ENCODE measurements at regions not wholly inside any gene's neighbourhood (a gene's known extent, or its start where the extent isn't known, plus 50 kb on each side); places are given as distances from the start of the nearest gene placed in this dataset.

DNA sequence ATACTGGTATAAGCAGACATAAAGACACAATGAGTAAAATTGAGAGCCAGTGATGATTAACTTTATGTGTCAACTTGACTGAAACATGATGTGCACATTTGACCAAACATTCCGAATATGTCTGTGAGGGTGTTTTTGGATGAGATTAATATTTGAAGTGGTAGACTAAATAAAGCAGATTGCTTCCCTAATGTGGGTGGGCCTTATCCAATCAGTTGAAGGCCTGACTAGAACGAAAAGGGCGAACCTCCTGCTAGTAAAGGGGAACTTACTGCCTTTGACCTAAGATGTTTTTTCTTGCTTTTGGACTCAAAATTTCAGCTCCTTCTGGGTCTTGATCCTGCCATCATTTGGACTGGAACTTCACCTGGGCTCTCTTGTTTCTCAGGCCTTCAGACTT is 1387.7 kb upstream of the CDH6 start:
- no peaks in the 10 kb centered on the region for H3K4me1 ChIP-seq (ENCODE audit: control insufficient read depth, insufficient read depth, low read length)

DNA sequence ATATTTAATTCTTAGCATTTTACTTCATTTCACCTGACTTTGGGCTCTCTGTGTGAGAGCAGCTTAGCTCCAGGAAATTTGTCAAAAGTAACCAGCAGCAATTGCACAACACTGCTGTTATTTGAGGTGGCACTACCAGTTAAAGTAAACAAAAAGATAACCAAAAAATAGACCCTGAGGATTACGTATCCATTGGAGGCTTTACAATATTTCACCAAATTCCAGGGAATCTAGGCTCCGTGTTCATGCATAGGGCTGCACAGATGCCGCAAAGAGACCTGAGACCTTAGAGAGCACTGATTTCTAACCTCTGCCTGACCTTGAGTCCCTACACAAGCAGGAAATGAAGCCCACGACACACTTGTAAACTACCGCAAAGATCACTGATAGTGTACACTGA is 1392.7 kb upstream of the CDH6 start:
- Histone ChIP-seq H3K9me3 (ENCODE audit: control insufficient read depth, insufficient read depth, low read length) (no peaks in the 10 kb centered on the region), H3K27me3 (ENCODE audit: control insufficient read depth, insufficient read depth, low read length) (no peaks in the 10 kb centered on the region), H3K9ac (ENCODE audit: low read depth, low read length) (no peak overlapping the region), H3K4me3 (ENCODE audit: low read depth, low read length) (no peak overlapping the region), H3K36me3 (ENCODE audit: control insufficient read depth, insufficient read depth, low read length) (no peaks in the 10 kb centered on the region), H3K4me1 (ENCODE audit: control insufficient read depth, insufficient read depth, low read length) (no peaks in the 10 kb centered on the region)

More for the DNA sequence above, 1387.7 kb upstream of the CDH6 start:
- Histone ChIP-seq H3K9me3 (ENCODE audit: control insufficient read depth, insufficient read depth, low read length) (no peaks in the 10 kb centered on the region), H3K4me3 (ENCODE audit: low read depth, low read length) (no peak overlapping the region), H3K9ac (ENCODE audit: low read depth, low read length) (no peak overlapping the region), H3K36me3 (ENCODE audit: control insufficient read depth, insufficient read depth, low read length) (no peaks in the 10 kb centered on the region), H3K27me3 (ENCODE audit: control insufficient read depth, insufficient read depth, low read length) (no peaks in the 10 kb centered on the region)

DNA sequence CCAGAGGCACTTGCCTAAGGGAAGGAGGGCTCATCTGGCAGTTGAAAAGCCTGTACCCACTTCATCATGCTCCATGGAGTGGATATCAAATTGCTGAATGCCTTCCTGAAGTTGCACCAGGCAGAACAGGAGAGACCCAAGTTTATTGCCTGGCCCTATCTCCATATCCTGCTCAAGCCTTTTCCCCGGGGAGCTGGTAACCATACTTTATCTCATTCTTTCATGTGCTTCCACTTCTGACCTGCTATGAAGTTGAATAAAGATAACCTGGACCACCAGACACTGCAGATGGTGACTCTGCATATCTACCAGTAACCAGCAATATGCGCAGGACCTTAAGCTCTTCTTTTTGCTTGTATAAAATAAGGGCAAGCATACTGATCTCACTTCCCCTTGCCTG is 1397.5 kb upstream of the CDH6 start:
- H3K4me3 ChIP-seq (ENCODE audit: low read depth, low read length), result no peak overlapping the region
- H3K36me3 ChIP-seq (ENCODE audit: control insufficient read depth, insufficient read depth, low read length), result no peaks in the 10 kb centered on the region
- H3K4me1 ChIP-seq (ENCODE audit: control insufficient read depth, insufficient read depth, low read length), result peaks cover 2% of the 10 kb centered on the region
- no peaks in the 10 kb centered on the region for H3K9me3 ChIP-seq (ENCODE audit: control insufficient read depth, insufficient read depth, low read length)
- H3K27me3 ChIP-seq (ENCODE audit: control insufficient read depth, insufficient read depth, low read length), result no peaks in the 10 kb centered on the region
- H3K9ac ChIP-seq (ENCODE audit: low read depth, low read length), result no peak overlapping the region

DNA sequence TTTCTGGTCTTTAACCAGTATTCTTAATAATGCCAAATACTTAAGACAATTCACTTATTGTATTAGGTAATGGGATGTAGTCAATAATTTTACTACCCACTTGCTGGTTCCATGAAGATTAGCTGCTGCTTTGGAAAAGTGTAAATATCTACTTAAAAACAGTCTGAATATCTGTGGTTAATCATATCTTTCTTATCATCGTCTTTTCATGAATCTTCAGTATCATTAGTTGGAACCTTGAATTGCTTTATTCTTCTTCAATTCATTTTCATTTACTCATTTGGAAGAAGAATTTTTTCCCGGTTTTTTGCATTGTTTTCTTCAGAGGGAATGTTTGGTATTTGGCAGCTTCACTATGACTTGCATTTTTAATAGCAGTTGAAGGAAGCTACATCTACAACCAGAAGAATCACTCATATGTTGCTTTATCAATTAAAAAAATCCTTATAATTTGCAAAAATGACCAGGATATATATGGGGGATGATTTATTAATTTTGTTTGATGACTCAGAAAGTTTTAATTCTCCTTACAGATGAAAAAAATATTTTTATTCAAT is 1398.3 kb upstream of the CDH6 start:
- Histone ChIP-seq H3K4me3 (ENCODE audit: low read depth, low read length) (no peak overlapping the region), H3K27me3 (ENCODE audit: control insufficient read depth, insufficient read depth, low read length) (no peaks in the 10 kb centered on the region), H3K9me3 (ENCODE audit: control insufficient read depth, insufficient read depth, low read length) (no peaks in the 10 kb centered on the region), H3K36me3 (ENCODE audit: control insufficient read depth, insufficient read depth, low read length) (no peaks in the 10 kb centered on the region), H3K9ac (ENCODE audit: low read depth, low read length) (no peak overlapping the region), H3K4me1 (ENCODE audit: control insufficient read depth, insufficient read depth, low read length) (peaks cover 2% of the 10 kb centered on the region)

DNA sequence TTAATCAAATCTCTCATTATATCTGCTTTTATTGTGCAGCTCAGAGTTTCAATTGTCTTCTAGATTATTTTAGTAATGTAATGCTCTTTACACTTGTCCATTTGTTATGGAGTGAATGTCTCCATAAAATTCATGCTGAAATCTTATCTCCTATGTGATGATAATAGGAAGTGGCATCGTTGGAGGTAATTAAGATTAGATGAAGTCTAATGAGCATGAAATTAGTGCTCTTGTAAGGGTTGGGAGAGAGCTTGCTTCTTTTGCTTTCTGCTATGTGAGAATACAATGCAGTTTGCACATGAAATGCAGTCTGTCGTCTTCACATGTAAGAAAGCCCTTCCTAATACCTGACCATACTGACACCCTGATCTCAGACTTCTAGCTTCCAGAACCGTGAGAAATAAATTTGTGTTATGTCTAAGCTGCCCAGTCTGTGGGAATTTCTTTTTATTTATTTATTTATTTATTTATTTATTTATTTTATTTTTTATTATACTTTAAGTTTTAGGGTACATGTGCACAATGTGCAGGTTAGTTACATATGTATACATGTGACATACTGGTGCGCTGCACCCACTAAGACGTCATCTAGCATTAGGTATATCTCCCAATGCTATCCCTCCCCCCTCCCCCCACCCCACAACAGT is 1399.2 kb upstream of the CDH6 start:
- no peak overlapping the region for H3K4me3 ChIP-seq (ENCODE audit: low read depth, low read length)
- no peaks in the 10 kb centered on the region for H3K27me3 ChIP-seq (ENCODE audit: control insufficient read depth, insufficient read depth, low read length)
- H3K4me1 ChIP-seq (ENCODE audit: control insufficient read depth, insufficient read depth, low read length), result peaks cover 2% of the 10 kb centered on the region
- H3K36me3 ChIP-seq (ENCODE audit: control insufficient read depth, insufficient read depth, low read length), result no peaks in the 10 kb centered on the region
- H3K9ac ChIP-seq (ENCODE audit: low read depth, low read length), result no peak overlapping the region
- H3K9me3 ChIP-seq (ENCODE audit: control insufficient read depth, insufficient read depth, low read length), result no peaks in the 10 kb centered on the region

DNA sequence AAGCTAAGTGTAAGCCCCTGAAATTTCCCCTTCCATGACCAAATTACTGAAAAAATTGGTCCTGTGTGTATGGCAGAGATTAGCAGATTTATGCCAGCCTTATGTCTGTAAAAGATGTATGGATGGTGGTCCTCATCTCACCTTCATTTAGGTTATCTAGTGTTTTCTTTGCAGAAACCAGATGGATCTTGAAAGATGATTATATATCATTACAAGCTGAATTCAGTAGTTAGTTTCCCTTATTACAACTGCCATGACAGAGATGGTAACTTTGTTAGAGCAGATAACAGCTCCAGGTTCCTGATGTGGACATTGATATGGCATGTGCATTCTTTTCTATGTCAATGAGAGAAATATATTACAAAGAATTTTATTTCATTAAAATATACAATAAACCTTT is 1403.2 kb upstream of the CDH6 start:
- Histone ChIP-seq H3K27me3 (ENCODE audit: control insufficient read depth, insufficient read depth, low read length) (no peaks in the 10 kb centered on the region), H3K9me3 (ENCODE audit: control insufficient read depth, insufficient read depth, low read length) (no peaks in the 10 kb centered on the region), H3K4me1 (ENCODE audit: control insufficient read depth, insufficient read depth, low read length) (peaks cover 2% of the 10 kb centered on the region), H3K4me3 (ENCODE audit: low read depth, low read length) (no peak overlapping the region), H3K9ac (ENCODE audit: low read depth, low read length) (no peak overlapping the region), H3K36me3 (ENCODE audit: control insufficient read depth, insufficient read depth, low read length) (no peaks in the 10 kb centered on the region)

DNA sequence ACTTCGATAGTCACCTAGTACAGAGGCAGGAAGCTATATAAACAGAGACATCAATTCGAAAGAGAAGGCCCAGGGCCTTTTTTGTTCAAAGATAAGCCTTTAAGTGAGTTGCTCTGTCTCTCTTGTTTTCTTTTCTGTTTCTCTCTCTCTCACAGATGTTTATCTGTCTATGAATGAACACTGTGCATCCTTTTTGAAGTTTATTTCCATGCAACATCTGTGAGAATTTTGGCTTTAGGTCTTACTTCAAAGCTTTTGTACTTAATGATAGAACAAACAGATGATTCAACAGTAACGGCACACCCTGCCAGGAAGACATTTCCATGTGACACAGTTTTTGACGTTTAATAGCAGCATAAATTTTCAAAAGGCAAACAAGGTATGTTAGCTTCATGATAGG is 1413.1 kb upstream of the CDH6 start:
- Histone ChIP-seq H3K9me3 (ENCODE audit: control insufficient read depth, insufficient read depth, low read length) (no peaks in the 10 kb centered on the region), H3K4me1 (ENCODE audit: control insufficient read depth, insufficient read depth, low read length) (no peaks in the 10 kb centered on the region)

DNA sequence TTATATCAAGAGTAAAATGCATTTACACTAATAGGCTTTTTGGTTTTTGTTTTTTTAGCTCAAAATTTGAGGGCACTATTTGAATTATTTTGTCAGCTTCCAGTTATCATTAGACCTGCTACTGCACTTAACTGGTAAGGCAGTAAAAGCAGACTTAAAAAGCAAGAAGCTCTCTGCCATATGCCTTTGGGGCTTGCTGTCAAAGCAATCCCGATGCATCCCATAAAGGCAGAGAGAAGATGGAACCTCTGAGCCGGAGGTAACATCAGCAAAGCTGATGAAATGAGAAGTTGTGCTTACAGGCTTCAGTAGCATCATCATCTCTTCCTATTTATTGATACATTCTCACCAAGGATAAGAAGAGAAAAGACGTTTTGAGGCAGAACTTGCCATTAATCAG is 1414.3 kb upstream of the CDH6 start:
- Histone ChIP-seq H3K9me3 (ENCODE audit: control insufficient read depth, insufficient read depth, low read length) (no peaks in the 10 kb centered on the region), H3K4me1 (ENCODE audit: control insufficient read depth, insufficient read depth, low read length) (no peaks in the 10 kb centered on the region), H3K4me3 (ENCODE audit: low read depth, low read length) (no peak overlapping the region), H3K9ac (ENCODE audit: low read depth, low read length) (no peak overlapping the region), H3K27me3 (ENCODE audit: control insufficient read depth, insufficient read depth, low read length) (no peaks in the 10 kb centered on the region), H3K36me3 (ENCODE audit: control insufficient read depth, insufficient read depth, low read length) (no peaks in the 10 kb centered on the region)

More for the DNA sequence above, 1413.1 kb upstream of the CDH6 start:
- H3K36me3 ChIP-seq (ENCODE audit: control insufficient read depth, insufficient read depth, low read length), result no peaks in the 10 kb centered on the region
- no peak overlapping the region for H3K4me3 ChIP-seq (ENCODE audit: low read depth, low read length)
- no peak overlapping the region for H3K9ac ChIP-seq (ENCODE audit: low read depth, low read length)
- no peaks in the 10 kb centered on the region for H3K27me3 ChIP-seq (ENCODE audit: control insufficient read depth, insufficient read depth, low read length)

DNA sequence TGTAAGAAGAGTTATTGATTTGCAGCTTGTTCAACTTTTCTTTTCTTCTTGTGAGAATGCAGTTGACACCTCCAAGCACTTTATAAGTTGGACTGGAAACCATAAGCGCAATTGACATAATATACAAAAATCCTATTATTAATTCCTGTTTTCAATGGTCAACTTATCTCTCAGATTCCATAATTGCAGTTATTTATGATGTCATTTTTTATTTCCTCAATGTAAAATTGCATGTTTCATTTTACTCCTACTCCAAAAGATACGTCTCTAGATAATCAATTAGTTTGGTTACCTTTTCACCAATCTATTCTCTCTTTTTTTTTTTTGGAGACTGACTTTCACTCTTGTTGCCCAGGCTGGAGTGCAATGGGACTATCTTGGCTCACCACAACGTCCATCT is 1416.1 kb upstream of the CDH6 start:
- no peaks in the 10 kb centered on the region for H3K9me3 ChIP-seq (ENCODE audit: control insufficient read depth, insufficient read depth, low read length)
- no peaks in the 10 kb centered on the region for H3K36me3 ChIP-seq (ENCODE audit: control insufficient read depth, insufficient read depth, low read length)
- no peaks in the 10 kb centered on the region for H3K27me3 ChIP-seq (ENCODE audit: control insufficient read depth, insufficient read depth, low read length)
- H3K9ac ChIP-seq (ENCODE audit: low read depth, low read length), result no peak overlapping the region
- H3K4me3 ChIP-seq (ENCODE audit: low read depth, low read length), result no peak overlapping the region
- no peaks in the 10 kb centered on the region for H3K4me1 ChIP-seq (ENCODE audit: control insufficient read depth, insufficient read depth, low read length)

DNA sequence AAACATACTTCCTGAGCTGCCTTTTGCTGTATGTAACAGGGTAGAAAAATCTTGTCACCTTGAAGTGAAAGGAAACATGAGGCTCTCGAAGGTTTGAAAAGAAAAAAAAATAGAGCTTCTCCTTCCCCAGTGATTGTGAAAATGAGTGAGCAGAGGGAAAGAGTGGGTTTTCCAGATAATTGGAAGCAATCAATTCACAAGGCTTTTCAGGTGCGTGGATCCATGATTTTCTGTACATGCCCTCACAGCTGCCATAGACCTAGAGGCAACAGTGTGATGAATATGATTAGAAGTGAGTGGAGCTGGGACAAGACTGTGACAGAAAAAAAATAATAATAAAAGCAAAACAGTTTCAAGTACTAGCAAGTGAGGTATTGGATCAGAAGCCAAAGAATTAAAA is 1422.5 kb upstream of the CDH6 start:
- Histone ChIP-seq H3K9ac (ENCODE audit: low read depth, low read length) (no peak overlapping the region), H3K27me3 (ENCODE audit: control insufficient read depth, insufficient read depth, low read length) (no peaks in the 10 kb centered on the region), H3K9me3 (ENCODE audit: control insufficient read depth, insufficient read depth, low read length) (no peaks in the 10 kb centered on the region), H3K4me3 (ENCODE audit: low read depth, low read length) (no peak overlapping the region), H3K4me1 (ENCODE audit: control insufficient read depth, insufficient read depth, low read length) (no peaks in the 10 kb centered on the region), H3K36me3 (ENCODE audit: control insufficient read depth, insufficient read depth, low read length) (no peaks in the 10 kb centered on the region)

DNA sequence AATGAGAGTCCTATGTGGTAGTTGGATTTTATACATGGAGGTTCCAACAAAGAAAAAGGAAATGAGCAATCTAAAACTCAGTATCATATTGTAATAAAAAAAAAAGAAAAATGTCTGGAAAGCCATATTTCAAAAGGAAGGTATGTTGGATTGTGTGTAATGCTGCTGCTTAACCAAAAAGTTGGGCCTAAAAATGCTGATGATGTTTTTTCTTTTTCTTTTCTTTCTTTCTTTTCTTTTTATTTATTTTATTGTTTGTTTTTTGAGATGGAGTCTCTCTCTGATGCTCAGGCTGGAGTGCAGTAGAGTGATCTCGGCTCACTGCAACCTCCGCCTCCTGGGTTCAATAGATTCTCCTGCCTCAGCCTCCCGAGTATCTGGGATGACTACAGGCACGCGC is 1424.0 kb upstream of the CDH6 start:
- H3K9me3 ChIP-seq (ENCODE audit: control insufficient read depth, insufficient read depth, low read length), result no peaks in the 10 kb centered on the region
- no peaks in the 10 kb centered on the region for H3K4me1 ChIP-seq (ENCODE audit: control insufficient read depth, insufficient read depth, low read length)
- no peaks in the 10 kb centered on the region for H3K27me3 ChIP-seq (ENCODE audit: control insufficient read depth, insufficient read depth, low read length)
- H3K36me3 ChIP-seq (ENCODE audit: control insufficient read depth, insufficient read depth, low read length), result no peaks in the 10 kb centered on the region
- H3K9ac ChIP-seq (ENCODE audit: low read depth, low read length), result no peak overlapping the region
- no peak overlapping the region for H3K4me3 ChIP-seq (ENCODE audit: low read depth, low read length)

DNA sequence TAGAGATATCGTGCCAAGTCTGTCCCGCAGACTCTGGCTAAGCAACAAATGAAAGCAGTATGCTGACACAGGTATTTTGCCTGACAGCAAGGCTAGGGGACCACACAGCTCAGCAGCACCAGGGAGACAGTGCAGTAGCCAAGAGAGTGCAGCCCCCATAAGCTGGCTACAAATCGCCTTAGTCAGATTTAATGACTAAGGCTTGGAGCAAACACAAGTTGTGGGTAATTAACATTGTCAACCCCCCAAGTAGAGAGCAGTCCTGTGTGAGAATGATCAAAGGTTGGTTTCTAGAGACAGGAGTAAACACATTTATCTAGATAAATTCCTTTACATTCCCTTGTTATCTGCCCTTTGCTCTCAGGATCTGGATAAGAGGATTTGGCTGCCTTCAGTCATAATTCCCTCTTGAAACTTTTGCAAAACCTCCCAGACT is 1434.5 kb upstream of the CDH6 start:
- no peak overlapping the region for H3K4me3 ChIP-seq (ENCODE audit: low read depth, low read length)
- no peak overlapping the region for H3K9ac ChIP-seq (ENCODE audit: low read depth, low read length)
- H3K9me3 ChIP-seq (ENCODE audit: control insufficient read depth, insufficient read depth, low read length), result no peaks in the 10 kb centered on the region
- H3K27me3 ChIP-seq (ENCODE audit: control insufficient read depth, insufficient read depth, low read length), result no peaks in the 10 kb centered on the region
- no peaks in the 10 kb centered on the region for H3K4me1 ChIP-seq (ENCODE audit: control insufficient read depth, insufficient read depth, low read length)
- H3K36me3 ChIP-seq (ENCODE audit: control insufficient read depth, insufficient read depth, low read length), result no peaks in the 10 kb centered on the region
